Ovary (tissue), 7 donors: ENCODE measurements at regions not wholly inside any gene's neighbourhood (a gene's known extent, or its start where the extent isn't known, plus 50 kb on each side); places are given as distances from the start of the nearest gene placed in this dataset.

Experiments used
- DNase-seq, 5 donors: peaks; one replicate each; pipeline ENCODE4 v3.0.0-alpha.2; 2019 to 2020
- H3K27ac ChIP-seq, 2 donors: fragments of 200-600 bp; one replicate each; pipeline versions ENCODE4 v1.5.1 to v1.8.0; 2019 to 2022
- H3K27me3 ChIP-seq: fragments of 200-600 bp; one replicate; pipeline ENCODE4 v1.8.0; 2022
- H3K36me3 ChIP-seq: fragments of 200-600 bp; sonication (generic); one replicate; pipeline ENCODE4 v1.5.1; 2019
- H3K4me1 ChIP-seq: one replicate; pipeline ENCODE4 v1.8.1; 2013; ENCODE audit warnings: mild to moderate bottlenecking, moderate library complexity; ENCODE audit not compliant: insufficient read depth
- H3K4me3 ChIP-seq: fragments of 200-600 bp; sonication (generic); one replicate; pipeline ENCODE4 v1.5.1; 2017
- H3K9me3 ChIP-seq, 2 donors: fragments of 200-600 bp in 1 of 2; sonication (generic) in 1 of 2; one replicate each; pipeline versions ENCODE4 v1.5.1 to v1.8.1; 2013 to 2019; ENCODE audit warnings: mild to moderate bottlenecking in 1 of 2, moderate library complexity in 1 of 2
- CTCF ChIP-seq, 3 donors: fragments of 450-650 bp in 2 of 3; fragments of 200-600 bp in 1 of 3; IDR thresholded peaks; one replicate each; pipeline versions ENCODE4 v1.5.1 to v1.8.0; 2016 to 2022; ENCODE audit warnings: antibody characterized with exemption in 3 of 3, mild to moderate bottlenecking in 1 of 3
- EP300 ChIP-seq: sonication (generic); formaldehyde crosslinking; IDR thresholded peaks from one replicate; pipeline ENCODE4 v1.6.1; 2017; ENCODE audit warnings: antibody characterized with exemption
- POLR2A ChIP-seq: fragments of 450-650 bp; IDR thresholded peaks from one replicate; pipeline ENCODE4 v1.6.1; 2017; ENCODE audit warnings: antibody characterized with exemption, mild to moderate bottlenecking, moderate library complexity
- WGBS, 3 donors: extraction: QIAGEN DNeasy Blood & Tissue Kit in 1 of 3; methylation state at CpG; one replicate each; pipeline versions ENCODE4 v1.1.5 to v1.1.7; 2013 to 2017; 5-methylcytosine and 5-hydroxymethylcytosine counted together
- intact Hi-C, 4 donors: fragments of 100-400 bp; cut with DNase I; formaldehyde crosslinking; loops; one replicate each; pipeline versions ENCODE4 v1.11.0 to v1.15.1; 2022 to 2023
- donor health status: DM: no; HTN: no; CAD: no; lungs with moderate emphysema.
- donor health status: DM: no; HTN: no; CAD: no.
- donor health status: Bipolar disorder and iron deficiency.
- donor health status: DM: no; HTN: no; CAD: no.
- donor health status: DM: yes; HTN: yes; CAD: no.

- TF ChIP-seq POLR2A (no peak), EP300 (no peak), CTCF (IDR thresholded peaks at IDR 0.05) (no peak)
- no peaks in the 10 kb centered on the region for H3K9me3 ChIP-seq
- no peak overlapping the region for H3K4me3 ChIP-seq
- H3K27ac ChIP-seq = no peak overlapping the region
- no peak for DNase-seq
- no peaks in the 10 kb centered on the region for H3K4me1 ChIP-seq
- intact Hi-C loops = no loop called here
- H3K27me3 ChIP-seq = no peaks in the 10 kb centered on the region
- 5 to 14% (median 8%) methylated on average over 1 of the region's 1 CpG for WGBS, 3 donors
- no peaks in the 10 kb centered on the region for H3K36me3 ChIP-seq
Measured at GRCh38 chr5:89842531-89842930, 567.0 kb downstream of the CETN3 start.

GRCh38 chr5:89840906-89841305, 568.6 kb downstream of the CETN3 start:
- TF ChIP-seq POLR2A (no peak), EP300 (no peak), CTCF (IDR thresholded peaks at IDR 0.05) (no peak)
- intact Hi-C loops = no loop called here
- Histone ChIP-seq H3K9me3 (no peaks in the 10 kb centered on the region), H3K27me3 (no peaks in the 10 kb centered on the region), H3K27ac (no peak overlapping the region), H3K4me3 (no peak overlapping the region), H3K36me3 (no peaks in the 10 kb centered on the region), H3K4me1 (no peaks in the 10 kb centered on the region)
- DNase-seq = no peak

GRCh38 chr5:89830691-89831090, 578.9 kb downstream of the CETN3 start:
- intact Hi-C loops = no loop called here
- 3 to 14% (median 7%) methylated on average over 2 of the region's 2 CpGs for WGBS, 3 donors
- H3K27me3 ChIP-seq = no peaks in the 10 kb centered on the region
- no peak for DNase-seq
- TF ChIP-seq EP300 (no peak), POLR2A (no peak), CTCF (IDR thresholded peaks at IDR 0.05) (no peak)
- no peaks in the 10 kb centered on the region for H3K9me3 ChIP-seq
- no peaks in the 10 kb centered on the region for H3K4me1 ChIP-seq
- no peaks in the 10 kb centered on the region for H3K36me3 ChIP-seq
- no peak overlapping the region for H3K27ac ChIP-seq
- H3K4me3 ChIP-seq = no peak overlapping the region

- DNase-seq = no peak
- Histone ChIP-seq H3K36me3 (no peaks in the 10 kb centered on the region), H3K27ac (no peak overlapping the region), H3K27me3 (no peaks in the 10 kb centered on the region), H3K4me1 (no peaks in the 10 kb centered on the region), H3K4me3 (no peak overlapping the region), H3K9me3 (no peaks in the 10 kb centered on the region)
- TF ChIP-seq CTCF (IDR thresholded peaks at IDR 0.05) (no peak), POLR2A (no peak), EP300 (no peak)
- intact Hi-C loops = no loop called here
- WGBS, 3 donors = 80 to 81% (median 81%) methylated on average over 6 of the region's 6 CpGs
Measured at GRCh38 chr5:89827960-89828359, 581.6 kb downstream of the CETN3 start.

GRCh38 chr5:89827359-89827758, 582.2 kb downstream of the CETN3 start:
- 68 to 88% (median 82%) methylated on average over 14 of the region's 14 CpGs for WGBS, 3 donors
- Histone ChIP-seq H3K27ac (no peak overlapping the region), H3K27me3 (no peaks in the 10 kb centered on the region), H3K9me3 (no peaks in the 10 kb centered on the region), H3K4me1 (no peaks in the 10 kb centered on the region), H3K36me3 (no peaks in the 10 kb centered on the region), H3K4me3 (no peak overlapping the region)
- intact Hi-C loops = no loop called here
- TF ChIP-seq CTCF (IDR thresholded peaks at IDR 0.05) (no peak), EP300 (no peak), POLR2A (no peak)
- DNase-seq = no peak
